ENCODE measurements at regions not wholly inside any gene's neighbourhood (a gene's known extent, or its start where the extent isn't known, plus 50 kb on each side); places are given as distances from the start of the nearest gene placed in this dataset.
"Not testable (repeated sequence)": the region's sequence is repeated elsewhere in the genome, so short reads cannot be mapped to it uniquely, and the experiment has no call there.

- DNase-seq: no peak
These were observed 640.4 kb downstream of the LMO4 start for GRCh38 chr1:87969040-87969439.

- DNase-seq: no peak
These were observed 644.1 kb downstream of the LMO4 start for GRCh38 chr1:87972811-87973210.

DNA sequence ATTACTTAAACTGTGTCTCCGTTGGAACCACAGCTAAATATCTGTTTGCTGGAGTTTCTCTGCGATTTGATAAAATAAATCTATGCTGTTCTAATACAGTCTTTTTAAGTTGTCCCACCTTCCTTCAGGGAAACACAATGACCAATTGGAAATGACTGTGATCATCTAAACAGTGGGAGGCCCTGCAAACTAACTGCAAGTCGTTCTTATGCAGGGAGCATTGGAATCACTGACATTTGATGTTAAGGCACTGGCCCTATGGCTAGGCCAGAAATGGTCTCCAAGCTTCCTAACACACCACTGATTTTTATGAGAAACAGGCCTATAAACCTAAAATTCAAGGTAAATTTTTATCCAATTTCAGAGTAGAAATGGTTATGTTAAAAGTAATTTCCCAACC is 645.2 kb downstream of the LMO4 start:
- DNase-seq: no peak

DNA sequence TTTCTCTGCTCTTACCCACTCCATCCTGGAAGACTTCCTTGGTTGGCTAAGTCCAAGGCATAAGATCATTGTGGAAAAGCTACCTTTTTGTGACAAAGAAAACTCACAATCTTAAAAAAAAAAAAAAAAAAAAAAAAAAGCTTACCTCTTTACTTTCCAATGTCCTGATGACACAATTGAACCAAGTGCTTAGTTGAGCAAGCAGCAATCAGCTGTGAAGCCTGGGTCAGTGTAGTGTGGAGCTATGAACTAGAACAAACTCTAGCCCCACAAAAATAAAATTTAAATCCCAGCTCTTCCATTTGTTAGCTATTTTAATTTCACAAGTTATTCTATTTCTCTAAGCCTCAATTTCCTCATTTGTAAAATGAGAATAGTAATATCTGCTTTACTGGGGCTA is 647.6 kb downstream of the LMO4 start:
- DNase-seq: no peak

GRCh38 chr1:87977145-87977544 is 648.5 kb downstream of the LMO4 start:
- no peak for DNase-seq

DNA sequence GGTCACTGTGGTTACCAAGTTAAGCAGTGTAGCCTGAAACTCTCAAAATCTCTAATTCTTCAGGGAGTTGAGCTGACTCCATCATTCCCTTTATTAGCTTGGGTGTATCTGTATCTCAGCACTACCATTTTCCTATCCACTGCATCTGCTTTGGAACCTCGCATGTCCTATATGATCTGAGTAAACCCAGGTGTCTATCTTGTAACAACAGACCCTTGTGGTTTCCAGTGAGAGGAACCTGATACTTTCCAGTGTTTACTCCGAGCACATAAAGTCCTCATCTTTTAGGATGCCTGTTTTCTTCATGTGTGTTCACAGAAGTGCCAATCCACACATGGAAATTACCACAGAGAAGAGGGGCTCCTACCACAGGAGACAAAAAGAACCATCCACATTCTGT is 650.4 kb downstream of the LMO4 start:
- no peak for DNase-seq

GRCh38 chr1:87980494-87980893 is 651.8 kb downstream of the LMO4 start:
- DNase-seq: no peak

DNA sequence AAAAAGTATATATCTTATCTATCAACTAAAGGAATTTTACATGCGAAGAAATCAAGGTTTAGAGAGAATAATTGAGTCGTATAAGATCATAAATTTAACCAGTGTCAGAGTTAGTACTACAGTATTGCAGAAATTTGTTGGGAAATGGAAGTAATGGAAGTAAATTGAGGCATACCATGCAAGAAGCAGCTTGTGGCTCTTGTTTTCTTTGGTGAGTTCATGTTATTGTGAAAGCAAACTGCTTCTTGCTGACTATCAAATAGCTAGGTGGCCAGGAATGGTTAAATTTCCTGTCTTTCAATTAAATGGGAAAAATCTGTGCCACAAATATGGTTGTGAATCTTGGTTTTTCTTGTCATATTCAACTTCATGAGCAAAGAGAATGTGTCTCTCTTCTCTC is 652.7 kb downstream of the LMO4 start:
- DNase-seq: no peak

DNA sequence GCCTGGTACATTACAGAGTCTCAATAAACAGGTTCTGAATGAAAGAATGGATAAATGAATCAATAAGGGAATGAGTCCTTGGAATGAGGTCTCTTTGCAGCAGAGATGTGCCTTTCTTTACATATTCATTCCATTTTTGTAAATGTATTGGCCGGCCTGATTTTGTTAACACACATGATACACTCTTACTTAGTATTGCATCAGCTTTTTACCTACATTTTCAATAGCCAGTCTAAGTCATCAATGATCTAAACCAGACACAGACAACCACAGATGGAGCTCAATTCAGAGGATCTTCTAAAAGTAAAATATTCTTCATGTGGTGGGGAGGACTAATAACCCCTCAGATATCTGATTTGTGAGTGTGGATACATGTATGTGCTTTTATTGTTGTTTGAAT is 653.1 kb downstream of the LMO4 start:
- DNase-seq: no peak

DNA sequence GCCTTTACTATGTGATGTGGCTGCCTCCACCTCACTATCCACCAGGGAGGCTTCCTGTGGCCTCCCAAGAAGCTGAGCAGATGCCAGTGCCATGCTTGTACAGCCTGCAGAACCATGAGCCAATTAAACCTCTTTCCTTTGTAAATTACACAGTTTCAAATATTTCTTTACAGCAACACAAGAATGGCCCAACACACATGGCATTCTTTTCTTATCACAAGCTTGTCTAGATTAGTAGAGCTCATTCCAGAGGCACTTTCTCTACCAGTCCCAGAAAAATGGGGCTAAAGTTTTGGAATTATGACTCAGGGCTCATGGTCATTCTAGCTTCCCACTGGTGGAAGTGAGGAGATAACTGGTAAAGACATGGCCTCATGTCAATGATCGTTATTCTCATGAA is 655.2 kb downstream of the LMO4 start:
- DNase-seq: no peak

DNA sequence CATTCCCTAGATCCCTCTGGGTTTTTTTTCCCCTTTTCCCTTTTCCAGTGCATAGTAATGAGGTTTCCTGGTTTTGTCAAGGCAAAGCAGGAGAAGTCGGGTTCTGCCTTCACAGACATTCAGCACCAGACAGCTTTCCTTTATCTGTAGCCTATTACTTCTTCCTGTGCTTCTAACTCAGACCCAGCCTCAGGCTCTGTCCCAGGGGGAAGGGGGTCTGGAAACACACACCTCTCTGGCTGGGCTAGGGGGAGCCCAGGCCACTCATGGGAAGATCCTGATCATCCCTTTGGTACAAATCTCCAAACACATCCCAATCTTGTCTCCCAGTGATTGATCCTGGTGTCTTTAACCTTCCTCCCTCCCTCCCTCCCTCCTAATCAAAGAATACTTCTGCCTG is 656.4 kb downstream of the LMO4 start:
- no peak for DNase-seq

DNA sequence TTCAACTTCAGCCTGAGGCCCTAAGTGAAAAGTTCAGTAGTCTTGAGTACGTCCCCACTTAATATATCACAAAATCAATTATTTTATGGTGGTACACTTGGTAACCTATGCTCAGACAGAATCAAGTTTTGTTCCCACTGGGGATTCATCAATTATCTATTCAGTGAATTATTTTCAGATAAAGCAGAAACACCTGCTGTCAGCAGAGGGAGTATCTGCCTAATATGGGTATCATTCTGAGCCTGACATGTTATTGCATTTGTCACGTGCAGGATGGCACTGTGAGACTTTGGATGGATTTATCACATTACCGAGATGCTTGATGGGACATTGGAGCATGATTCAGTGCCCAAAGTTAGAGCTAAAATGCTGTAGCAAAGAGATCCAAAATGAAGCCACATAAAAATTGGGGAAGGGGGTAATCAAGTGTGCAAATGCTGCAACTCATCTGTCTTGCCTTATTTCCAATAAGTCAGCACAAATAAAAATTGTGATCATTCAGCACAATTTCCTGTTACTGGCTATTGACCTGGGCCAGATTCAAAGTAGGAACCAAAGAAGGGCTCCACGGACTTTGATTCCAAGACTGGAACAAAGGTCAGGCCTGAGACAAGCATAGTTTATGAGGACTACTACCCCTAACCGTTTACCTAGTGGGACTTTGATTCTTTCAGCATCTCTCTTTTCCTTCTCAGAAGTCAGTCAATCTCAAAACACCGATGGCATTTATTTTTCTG is 657.6 kb downstream of the LMO4 start:
- DNase-seq: no peak

DNA sequence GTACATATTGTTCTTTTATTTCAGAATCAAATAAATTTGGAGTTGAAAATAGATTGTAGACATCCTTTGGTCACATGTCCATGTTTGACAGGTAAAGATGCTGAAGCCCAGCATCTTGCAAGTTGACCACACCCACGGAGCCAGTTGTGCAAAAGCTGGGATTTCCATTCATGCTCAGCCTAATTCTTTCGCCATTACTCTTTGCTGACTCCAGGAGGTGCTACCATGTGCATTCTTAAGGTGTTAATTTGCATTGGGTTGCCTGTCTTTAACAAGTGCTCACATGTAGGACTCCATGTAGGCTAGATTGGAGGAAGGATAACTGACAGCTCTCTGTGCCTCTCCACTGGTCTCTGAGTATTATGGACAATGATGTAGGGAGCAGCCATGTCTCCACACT is 660.7 kb downstream of the LMO4 start:
- no peak for DNase-seq

DNA sequence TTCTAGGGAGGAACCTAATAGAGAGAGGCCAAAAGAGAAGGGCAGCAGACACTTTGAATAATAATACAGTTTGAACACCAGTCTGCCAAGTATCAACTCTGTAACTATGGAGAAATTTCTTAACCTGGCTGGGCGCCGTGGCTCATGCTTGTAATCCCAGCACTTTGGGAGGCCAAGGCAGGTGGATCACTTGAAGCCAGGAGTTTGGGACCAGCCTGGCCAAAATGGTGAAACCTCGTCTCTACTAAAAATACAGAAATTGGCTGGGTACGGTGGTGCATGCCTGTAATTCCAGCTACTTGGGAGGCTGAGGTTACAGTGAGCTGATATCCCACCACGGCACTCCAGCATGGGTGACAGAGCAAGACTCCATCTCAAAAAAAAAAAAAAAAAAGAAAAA is 663.9 kb downstream of the LMO4 start:
- DNase-seq: not testable (repeated sequence)

GRCh38 chr1:87993051-87993450 is 664.4 kb downstream of the LMO4 start:
- DNase-seq: no peak

GRCh38 chr1:87999852-88000251 is 671.2 kb downstream of the LMO4 start:
- no peak for DNase-seq

GRCh38 chr1:88001460-88001859 is 672.8 kb downstream of the LMO4 start:
- DNase-seq: no peak

DNA sequence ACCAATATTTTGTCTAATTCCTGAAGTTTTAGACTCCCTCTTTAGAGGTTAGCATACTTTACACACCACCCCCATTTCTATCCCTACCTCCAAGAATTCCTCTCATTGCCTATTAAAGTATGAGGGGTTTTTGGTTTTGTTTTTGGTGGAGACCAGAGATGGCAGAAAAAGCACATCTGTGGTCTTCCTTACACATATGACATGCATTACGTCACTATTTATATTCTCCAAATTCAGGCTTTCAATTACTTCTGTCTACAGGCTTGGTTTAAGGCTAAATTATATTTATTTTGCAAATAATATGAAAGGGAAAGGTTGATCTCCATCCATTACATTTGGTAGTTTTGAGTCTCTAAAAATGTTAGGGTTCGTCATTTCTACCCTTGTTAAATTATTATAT is 674.6 kb downstream of the LMO4 start:
- no peak for DNase-seq

GRCh38 chr1:88009916-88010315 is 674.2 kb upstream of the PKN2 start:
- no peak for DNase-seq

GRCh38 chr1:88013485-88013884 is 670.6 kb upstream of the PKN2 start:
- no peak for DNase-seq

DNA sequence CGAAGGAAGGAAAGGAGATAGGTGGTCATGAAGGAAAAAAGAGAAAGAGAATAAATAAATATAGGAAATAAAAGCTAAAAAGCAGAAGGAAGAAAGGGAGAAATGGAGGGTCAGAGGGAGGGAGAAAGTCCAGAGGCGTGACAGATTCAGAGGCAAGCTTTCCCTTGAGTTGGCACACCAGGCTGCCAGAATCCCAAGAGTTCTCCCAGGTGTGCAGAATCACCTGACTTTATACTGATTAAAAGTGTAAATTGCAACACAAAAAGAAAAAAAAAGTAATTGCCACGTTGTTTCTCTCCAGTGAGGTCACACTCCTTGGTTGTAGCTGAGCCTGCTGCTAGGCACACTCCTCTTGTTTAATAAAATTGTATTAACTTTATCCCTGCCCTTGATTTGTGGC is 669.9 kb upstream of the PKN2 start:
- no peak for DNase-seq

- DNase-seq: no peak
These were observed 667.1 kb upstream of the PKN2 start for GRCh38 chr1:88016947-88017346.

GRCh38 chr1:88021529-88021928 is 662.5 kb upstream of the PKN2 start:
- no peak for DNase-seq

DNA sequence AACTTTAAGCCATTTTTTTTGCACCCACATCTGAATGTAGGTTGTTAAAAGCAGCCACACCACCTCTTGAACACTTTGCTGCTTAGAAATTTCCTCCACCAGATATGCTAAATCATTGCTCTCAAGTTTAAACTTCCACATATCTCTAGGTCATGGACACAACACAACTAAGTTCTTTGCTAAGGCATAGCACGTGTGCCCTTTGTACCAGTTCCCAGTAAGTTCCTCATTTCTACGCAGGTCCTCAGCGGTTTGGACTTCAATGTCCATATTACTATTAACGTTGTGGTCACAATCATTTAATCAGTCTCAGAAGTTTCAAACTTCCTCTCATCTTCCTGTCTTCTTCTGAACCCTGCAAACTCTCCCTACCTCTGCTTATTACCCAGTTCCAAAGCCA is 661.6 kb upstream of the PKN2 start:
- DNase-seq: no peak

DNA sequence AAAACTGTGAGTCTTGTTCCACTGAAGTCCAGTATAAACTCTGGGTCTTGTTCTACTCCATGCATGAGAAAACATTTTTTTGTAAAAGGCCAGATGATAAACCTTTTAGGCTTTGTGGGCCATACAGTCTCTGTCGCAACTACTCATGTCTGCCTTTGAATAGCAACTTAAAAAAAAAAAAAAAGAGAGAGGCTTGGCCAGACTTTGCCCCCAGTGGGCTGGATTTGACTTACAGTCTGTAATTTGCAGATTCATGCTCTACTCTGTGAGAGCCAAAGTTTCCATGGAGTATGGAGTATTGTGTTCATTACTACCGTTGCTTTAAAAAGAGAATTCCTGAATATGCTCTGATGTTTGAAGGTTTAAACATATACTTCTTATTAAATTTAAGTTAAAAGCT is 654.9 kb upstream of the PKN2 start:
- DNase-seq: no peak

GRCh38 chr1:88029899-88030298 is 654.2 kb upstream of the PKN2 start:
- DNase-seq: no peak
